SW480 (cell line): ENCODE measurements at regions not wholly inside any gene's neighbourhood (a gene's known extent, or its start where the extent isn't known, plus 50 kb on each side); places are given as distances from the start of the nearest gene placed in this dataset.
"Not testable (repeated sequence)": the region's sequence is repeated elsewhere in the genome, so short reads cannot be mapped to it uniquely, and the experiment has no call there.

Source experiments
- DNase-seq: peaks from one replicate; pipeline ENCODE4 v3.0.0-alpha.2; 2016; ENCODE audit warnings: low spot score

- DNase-seq = no peak
Observed at GRCh38 chr3:159371961-159372360, 570.1 kb downstream of the MFSD1 start.

- no peak for DNase-seq
Observed at GRCh38 chr3:159378396-159379194, 576.7 kb downstream of the MFSD1 start.

- DNase-seq = no peak
Observed at GRCh38 chr3:159380891-159381290, 579.0 kb downstream of the MFSD1 start.

- no peak for DNase-seq
Observed at GRCh38 chr3:159390656-159391212, 588.9 kb downstream of the MFSD1 start.

- not testable (repeated sequence) for DNase-seq
Observed at GRCh38 chr3:159397683-159398082, 591.0 kb upstream of the IL12A start.

- DNase-seq = no peak
Observed at GRCh38 chr3:159401069-159401468, 587.6 kb upstream of the IL12A start.

- DNase-seq = not testable (repeated sequence)
Observed at GRCh38 chr3:159409711-159410110, 578.9 kb upstream of the IL12A start.

- no peak for DNase-seq
Observed at GRCh38 chr3:159413319-159413718, 575.3 kb upstream of the IL12A start.

- DNase-seq = no peak
Observed at GRCh38 chr3:159416856-159417255, 571.8 kb upstream of the IL12A start.

- DNase-seq = no peak
Observed at GRCh38 chr3:159417761-159418160, 570.9 kb upstream of the IL12A start.

GRCh38 chr3:159418571-159419526 lies 569.8 kb upstream of the IL12A start:
- DNase-seq = no peak

GRCh38 chr3:159429702-159430101 lies 558.9 kb upstream of the IL12A start:
- DNase-seq = no peak

- DNase-seq = no peak
Observed at GRCh38 chr3:159432682-159433340, 555.8 kb upstream of the IL12A start.

- DNase-seq = no peak
Observed at GRCh38 chr3:159439346-159439745, 549.3 kb upstream of the IL12A start.

GRCh38 chr3:159441279-159441678 lies 547.4 kb upstream of the IL12A start:
- DNase-seq = no peak

- DNase-seq = no peak
Observed at GRCh38 chr3:159443266-159443665, 545.4 kb upstream of the IL12A start.

- DNase-seq = no peak
Observed at GRCh38 chr3:159447841-159448240, 540.8 kb upstream of the IL12A start.

GRCh38 chr3:159448902-159449301 lies 539.7 kb upstream of the IL12A start:
- DNase-seq = no peak

- DNase-seq = peak; percentile 18
Observed at GRCh38 chr3:159451067-159451466, 537.6 kb upstream of the IL12A start.

- no peak for DNase-seq
Observed at GRCh38 chr3:159451482-159451881, 537.2 kb upstream of the IL12A start.

- no peak for DNase-seq
Observed at GRCh38 chr3:159453036-159453435, 535.6 kb upstream of the IL12A start.

- no peak for DNase-seq
Observed at GRCh38 chr3:159453945-159454344, 534.7 kb upstream of the IL12A start.
